ENCODE measurements at regions not wholly inside any gene's neighbourhood (a gene's known extent, or its start where the extent isn't known, plus 50 kb on each side); places are given as distances from the start of the nearest gene placed in this dataset.

DNA sequence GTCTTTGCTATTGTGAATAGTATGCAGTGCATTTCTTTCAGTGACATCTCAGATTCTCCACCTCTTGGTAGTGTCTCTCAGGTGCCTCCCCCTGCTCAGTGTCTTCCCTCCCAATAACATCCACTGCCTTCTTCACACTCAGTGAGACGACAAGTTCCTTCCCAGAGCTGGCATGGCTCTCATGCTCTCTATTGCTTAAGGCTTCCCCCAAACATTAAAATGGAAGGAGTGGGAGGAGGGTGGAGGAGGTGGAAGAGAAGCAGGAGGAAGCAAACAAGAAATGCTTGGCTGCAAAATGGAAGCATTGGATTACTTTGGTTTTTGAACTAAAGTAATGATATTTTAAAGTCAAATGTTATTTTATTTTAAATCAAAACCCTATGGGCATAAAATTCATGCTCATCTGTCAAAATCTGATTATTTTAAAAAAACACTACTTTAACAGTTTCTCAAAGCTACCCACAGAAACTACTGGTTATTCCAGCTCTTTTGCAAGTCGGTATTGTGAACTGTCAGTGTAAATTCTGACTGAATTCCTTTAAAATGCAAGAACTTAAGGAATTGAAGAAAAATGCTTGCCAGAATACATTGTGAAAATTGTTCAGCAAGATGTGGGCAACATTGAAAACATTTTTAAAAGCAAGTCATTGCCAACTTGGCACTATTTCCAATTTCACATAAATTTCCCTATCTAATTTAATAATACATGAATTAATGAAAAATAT is 727.6 kb upstream of the ARGLU1 start:
- no peak for DNase-seq

DNA sequence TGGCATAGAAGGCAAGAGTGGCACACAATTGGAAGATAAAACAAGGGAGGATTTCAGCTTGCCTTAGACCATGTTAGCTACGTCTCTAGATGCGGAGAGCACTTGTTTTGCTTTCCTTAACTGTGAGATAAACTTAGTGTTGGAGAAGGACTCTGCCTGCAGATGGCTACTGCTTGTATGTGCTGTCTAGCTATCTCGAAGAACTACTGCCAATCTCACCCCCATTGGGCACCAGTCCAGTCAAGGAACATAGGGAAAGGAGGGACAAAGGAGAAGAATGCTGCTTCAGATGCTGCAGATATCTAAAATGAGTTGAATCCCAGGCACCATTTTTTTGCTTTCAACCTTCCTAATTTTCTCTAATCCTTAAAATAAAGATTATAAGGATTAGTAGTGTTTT is 726.0 kb upstream of the ARGLU1 start:
- no peak for DNase-seq

DNA sequence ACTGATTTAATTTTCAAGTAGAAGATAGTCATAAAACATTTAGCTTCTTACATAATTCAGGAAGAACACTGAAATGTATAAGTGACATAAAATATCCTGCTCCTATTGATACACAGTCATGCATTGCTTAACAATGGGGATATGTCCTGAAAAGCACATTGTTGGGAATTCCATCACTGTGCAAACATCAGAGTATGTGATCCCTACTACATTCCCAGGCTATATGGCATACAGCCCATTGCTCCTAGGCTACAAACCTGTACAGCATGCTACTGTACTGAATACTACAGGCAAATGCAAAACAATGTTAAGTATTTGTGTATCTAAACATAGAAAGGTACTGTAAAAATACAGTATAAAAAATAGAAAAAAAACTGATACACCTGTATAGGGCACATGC is 723.9 kb upstream of the ARGLU1 start:
- DNase-seq: no peak

DNA sequence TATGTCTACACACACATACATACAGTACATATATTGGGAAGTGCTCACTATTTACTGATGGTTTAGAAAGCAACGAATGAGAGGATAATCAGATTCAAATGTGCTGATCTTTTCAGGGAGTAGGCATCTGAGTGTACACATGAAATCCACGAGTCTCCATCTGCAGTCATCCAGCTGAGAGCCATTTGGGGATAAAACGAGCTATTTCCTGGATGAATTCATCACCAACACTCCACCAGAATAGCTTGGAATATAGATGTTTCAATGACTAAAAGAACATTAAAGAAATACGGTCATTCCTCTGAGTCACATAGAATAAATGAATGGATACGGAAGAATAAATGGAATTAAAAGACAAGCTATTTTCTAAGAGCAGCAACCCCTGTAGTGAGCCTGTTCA is 721.6 kb upstream of the ARGLU1 start:
- DNase-seq: no peak

DNA sequence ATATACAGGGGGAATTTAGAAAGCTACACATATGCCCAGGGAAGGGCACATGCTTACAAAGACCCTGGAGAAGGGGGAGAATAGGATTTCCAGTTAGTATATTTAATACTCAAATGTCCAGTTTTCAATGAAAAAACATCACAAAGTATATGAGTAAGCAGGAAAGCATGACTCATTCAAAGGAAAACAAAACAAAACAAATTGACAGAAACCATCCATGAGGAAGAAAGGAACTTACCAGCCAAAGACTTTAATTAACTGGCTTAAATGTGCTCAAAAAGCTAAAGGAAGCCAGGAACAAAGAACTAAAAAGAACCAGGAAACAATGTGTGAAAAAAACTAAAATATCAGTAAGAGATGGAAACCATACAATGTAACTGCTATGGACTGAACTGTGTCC is 716.2 kb upstream of the ARGLU1 start:
- no peak for DNase-seq

DNA sequence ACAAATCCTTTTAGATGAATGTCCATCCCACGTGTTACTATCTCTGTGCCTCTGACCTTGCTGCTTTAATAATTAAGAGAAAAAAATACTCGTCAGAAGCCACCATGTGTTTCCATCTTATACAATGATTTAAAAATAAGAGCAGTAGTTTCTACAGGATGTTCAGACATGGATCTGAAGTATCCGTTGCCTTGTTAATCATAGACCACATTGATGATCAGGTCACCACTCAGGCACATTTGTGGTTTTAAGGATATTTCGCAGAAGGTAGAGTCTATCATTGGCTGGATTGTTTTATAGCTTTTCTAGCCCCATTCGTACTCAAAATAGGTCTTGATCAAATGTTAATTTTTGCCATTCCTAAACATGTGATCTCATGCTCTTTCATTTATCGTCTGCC is 710.0 kb upstream of the ARGLU1 start:
- no peak for DNase-seq

DNA sequence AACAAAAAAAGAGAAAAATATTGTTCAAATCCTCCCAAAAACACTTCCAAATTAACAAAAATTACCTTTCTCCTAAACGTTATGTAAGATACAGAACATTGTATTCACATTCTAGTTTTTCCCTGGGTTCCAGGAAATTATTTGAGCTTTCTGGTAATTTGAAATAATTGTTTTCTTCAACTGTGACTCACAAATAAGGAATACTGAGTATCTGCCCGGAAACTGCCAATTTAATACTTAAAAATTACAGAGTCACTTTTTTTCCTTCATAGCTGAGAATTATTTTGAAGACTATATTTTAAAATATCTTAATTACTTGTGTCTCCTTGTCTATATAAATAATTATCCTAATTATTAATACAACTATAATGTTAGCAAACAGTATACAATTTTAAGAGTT is 709.0 kb upstream of the ARGLU1 start:
- no peak for DNase-seq

DNA sequence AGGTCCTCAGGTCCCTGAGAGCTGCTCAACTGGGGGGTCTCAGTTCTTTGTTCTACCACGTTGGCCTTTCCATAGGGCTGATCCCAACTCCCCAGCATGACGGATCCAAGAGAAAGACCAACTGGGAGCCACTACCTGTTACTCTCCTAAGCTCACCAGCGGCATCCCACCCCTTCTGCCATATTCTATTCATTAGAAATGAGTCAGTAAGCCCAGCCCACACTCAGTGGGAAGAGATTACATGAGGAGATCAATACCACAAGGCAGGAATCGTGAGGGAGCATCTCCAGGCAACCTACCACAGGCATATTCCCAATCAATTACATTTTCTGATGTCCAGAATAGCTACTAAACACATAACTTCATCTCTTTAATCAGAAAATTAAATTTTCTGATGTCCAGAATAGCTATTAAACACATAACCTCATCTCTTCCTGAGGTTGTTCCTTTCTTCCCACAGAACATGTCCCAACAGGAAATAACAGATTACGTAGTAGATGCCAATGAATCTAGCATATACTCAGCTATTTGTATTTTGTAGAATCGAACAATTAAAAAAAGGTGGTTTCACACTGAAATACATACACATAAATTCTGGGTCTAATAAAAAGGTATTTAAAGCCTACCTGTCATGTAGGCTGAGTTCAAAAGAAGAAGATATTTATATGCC is 708.1 kb upstream of the ARGLU1 start:
- no peak for DNase-seq

DNA sequence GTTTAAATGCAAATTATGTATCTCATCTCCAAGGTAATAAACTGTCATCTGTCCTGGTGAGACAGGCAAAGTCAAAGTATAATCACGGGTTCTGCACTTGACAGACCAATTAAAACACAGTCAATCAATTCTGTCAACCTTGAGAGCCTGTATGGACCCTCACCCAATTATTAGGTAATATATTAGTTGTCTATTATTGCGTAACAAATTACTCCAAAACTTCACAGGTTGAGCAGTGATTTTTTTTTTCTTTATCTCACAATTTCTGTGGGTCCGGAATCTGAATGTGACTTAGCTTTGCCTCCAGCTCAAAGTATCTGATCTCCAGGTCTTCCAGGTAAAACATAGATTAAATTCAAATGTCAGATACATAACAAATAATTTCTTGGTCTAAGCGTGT is 707.4 kb upstream of the ARGLU1 start:
- no peak for DNase-seq

DNA sequence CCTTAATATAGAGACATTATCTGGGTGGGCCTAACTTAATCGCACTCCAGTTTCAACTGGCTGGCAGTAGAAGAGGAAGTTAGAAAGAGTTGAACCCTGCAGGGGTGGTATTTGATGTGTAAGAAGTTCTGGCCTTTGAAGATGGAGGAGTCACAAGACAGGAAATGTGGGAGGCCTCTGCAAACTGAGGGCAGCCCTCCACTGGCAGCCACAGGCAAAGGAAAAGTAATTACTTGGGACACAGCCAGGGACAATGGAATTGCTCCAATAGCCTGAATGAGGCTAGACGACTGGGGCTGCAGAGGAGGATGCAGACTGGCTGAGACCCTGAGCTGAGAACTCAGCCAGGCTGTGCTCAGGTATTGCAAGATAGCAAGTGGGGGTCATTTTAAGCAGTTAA is 703.3 kb upstream of the ARGLU1 start:
- no peak for DNase-seq

DNA sequence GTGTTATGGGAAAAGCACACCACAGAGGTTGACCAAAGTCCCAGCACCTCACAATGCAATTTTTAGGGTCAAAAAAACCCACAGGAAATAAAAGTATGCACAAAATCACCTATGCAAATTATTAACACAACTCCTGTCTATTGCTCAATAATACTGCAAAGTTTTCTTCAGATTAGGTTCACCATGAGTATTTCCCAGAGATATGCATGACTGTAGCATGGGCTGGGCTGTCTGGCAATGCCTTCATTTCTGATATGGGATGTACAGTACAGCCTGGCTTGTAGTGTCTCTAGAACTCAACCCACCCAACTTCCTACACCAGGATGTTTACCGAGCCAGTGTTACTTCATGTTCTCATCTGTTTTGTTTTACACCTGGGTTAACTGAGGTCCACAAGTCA is 698.7 kb upstream of the ARGLU1 start:
- DNase-seq: no peak

DNA sequence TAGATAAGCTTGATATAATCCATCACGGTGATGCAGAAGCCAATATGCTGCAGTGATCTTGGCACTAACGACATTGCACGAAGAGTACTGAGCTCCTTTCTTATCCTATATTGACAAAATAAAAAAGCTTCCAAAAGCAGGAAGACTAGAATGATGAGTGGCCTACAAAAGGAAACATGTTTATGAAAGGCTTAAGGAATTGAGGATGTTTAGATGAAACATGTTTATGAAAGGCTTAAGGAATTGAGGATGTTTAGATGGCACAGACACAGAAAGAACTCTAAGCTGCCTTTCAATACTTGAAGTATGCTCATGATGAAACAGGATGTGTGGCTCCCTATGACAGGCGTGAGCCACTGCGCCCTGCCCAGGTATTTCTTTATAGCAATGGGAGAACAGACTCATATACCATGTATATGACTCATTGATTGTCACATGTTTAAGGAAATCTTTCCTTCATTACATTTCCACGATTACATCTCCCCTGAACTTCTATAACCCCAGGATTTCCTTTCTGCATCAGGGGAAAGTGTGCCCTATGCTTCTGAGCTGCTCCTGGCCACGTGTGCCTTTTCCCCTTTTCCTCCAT is 690.8 kb upstream of the ARGLU1 start:
- DNase-seq: no peak

DNA sequence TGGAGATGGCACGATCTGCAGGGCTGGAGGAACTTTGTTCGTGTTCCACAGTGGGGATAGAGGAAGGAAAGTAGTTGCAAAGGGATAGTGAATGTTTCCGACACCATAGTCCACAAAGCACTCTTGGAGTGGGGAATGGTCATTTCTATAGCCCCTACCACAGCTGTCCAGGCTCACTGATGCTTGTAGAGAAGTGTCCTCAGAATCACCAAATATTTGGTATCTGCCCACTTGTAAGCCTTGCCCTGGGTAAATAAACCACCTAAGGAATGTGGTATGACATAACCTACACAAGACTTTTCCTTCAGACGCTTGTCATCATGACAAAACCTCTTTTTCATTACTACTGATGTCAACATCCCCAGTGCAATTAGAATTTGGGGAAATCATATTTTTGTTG is 686.5 kb upstream of the ARGLU1 start:
- no peak for DNase-seq

DNA sequence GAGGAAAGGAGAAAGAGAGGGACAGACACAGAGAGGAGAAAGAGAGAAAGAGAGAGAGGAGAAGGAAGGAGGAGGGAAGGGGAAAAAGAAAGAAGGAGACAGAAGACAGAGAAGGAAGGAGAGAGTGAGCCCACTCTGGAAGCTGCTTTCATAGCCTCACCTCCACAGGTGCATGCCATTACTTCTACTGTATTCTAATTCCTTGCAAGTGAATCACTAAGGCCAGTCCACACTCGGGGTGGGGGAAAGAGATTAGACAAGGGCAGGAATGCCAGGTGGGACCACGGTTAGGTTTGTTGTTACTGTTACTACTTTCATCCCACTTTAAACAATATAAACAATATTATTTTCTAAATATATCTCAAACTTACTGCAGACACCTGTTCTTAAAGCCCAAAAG is 684.5 kb upstream of the ARGLU1 start:
- no peak for DNase-seq

DNA sequence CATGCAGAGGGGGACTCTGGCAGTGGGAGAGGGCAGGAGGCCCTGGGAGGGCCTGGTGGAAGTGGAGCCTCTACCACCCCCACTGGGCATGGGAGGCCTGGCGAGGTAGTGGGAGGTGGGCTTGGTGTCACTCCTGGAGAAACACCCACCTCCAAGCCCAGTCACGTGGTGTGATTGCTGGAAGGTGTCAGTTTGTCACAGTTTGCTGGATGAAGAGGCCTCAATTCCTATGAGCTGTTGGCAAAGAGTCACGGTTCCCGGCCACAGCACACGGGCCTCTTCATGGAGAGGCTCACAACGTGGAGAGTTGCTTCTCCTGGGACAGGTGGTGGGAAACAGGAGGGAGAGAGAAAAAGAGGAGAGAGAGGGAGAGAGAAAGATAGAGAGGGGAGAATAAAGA is 684.1 kb upstream of the ARGLU1 start:
- no peak for DNase-seq

DNA sequence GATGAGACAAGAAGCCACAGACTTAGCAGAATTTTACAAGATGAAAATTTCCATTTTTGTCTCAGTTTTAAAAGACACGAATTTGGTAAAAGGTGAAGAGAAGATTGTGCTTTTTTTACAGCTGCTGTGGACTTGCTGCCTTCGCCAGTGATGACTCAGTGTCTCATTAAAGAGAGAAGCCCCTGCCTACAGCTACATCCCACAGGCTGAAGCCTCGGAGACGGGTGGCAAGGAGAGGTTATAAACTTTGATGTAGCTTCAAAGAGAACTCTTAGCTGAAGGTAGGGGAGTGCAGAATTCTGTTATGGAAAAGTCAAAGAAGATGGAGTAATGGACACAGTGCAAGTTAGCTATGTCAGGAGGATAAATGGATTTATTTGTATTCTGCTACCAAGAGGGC is 683.4 kb upstream of the ARGLU1 start:
- no peak for DNase-seq

DNA sequence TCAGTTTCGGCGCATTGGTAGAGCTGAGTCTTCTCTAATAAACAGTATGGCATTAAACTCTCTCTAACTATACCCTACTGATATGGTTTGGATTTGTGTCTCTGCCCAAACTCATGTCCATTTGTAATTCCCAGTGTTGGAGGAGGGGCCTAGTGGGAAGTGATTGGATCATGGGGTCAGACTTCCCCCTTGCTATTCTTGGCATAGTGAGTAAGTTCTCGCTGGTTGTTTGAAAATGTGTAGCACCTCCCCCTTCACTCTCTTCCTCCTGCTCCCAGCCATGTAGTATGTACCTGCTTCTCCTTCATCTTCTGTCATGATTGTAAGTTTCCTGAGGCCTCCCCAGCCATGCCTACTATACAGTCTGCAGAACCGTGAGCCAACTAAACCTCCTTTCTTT is 682.7 kb upstream of the ARGLU1 start:
- no peak for DNase-seq

DNA sequence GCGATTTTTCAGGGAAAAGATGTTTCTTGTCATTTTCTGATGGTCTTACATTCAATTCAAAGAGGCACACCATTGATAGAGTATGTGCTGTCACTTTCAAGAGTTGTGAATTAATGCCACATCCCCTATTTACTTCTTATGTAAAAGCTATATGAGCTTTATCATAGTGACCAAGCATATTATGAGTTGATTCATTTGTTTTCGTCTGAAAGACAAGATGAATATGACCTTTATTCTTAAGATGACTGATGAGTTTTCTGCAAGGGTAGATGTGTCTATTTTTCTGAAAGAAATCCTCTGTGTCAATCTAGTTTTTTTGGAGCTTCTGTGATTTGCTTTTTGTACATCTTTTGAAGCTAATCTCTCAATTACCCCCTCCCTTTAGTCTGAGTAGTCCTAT is 676.3 kb upstream of the ARGLU1 start:
- DNase-seq: no peak

DNA sequence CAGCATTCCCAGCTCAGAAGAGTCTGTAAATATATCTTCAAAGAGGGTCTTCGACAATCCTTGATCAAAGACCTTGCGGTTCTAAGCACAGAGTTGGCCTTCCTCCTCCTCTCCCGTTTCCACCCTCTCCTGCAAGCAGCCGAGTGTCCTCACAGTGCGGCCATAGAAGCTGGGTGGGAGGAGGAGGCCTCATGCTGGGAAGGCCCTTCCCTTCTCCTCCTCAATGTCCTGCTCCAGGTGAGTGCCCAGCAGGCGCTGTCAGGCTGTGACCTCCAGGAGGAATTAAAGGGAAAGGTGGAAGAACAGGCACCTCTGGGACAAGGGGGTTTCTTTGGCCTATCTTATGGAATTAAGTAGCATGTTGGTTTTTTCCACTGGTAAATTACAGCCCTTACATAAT is 674.2 kb upstream of the ARGLU1 start:
- DNase-seq: no peak

DNA sequence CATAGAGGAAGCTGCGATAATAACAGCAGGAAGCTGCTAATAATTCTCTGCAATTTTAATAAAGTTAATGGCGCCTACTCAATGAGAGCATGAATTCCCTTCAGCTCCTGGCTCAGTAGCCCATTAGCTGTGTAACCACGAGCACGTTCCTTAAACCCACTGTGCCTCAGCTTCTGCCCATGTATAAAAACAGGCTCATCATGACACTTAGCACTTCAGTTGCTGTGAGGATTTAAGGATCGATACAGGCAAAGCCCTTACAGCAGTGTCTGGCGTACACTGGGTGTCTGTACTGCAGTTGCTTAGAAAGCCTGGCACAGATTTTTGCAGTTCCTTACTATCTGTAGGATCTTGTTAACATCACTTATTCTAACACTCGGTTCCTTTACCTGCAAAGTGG is 673.4 kb upstream of the ARGLU1 start:
- no peak for DNase-seq

DNA sequence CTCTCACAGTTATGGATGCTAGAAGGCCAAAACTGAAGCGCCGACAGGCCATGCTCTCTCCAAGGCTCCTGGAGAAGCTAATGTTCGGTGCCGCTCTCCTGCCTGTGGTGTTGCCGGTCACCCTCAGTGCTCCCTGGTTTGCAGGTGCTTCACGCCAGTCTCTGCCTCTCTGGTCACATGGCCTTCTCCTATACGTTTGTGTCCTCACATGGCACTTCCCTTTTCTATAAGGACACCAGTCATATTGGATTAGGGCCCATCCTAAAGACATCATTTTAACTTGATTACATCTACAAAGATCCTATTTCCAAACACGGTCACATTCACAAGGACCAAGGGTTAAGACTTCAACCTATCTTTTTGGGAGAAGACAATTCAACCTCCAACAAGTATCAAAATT is 671.3 kb upstream of the ARGLU1 start:
- no peak for DNase-seq

DNA sequence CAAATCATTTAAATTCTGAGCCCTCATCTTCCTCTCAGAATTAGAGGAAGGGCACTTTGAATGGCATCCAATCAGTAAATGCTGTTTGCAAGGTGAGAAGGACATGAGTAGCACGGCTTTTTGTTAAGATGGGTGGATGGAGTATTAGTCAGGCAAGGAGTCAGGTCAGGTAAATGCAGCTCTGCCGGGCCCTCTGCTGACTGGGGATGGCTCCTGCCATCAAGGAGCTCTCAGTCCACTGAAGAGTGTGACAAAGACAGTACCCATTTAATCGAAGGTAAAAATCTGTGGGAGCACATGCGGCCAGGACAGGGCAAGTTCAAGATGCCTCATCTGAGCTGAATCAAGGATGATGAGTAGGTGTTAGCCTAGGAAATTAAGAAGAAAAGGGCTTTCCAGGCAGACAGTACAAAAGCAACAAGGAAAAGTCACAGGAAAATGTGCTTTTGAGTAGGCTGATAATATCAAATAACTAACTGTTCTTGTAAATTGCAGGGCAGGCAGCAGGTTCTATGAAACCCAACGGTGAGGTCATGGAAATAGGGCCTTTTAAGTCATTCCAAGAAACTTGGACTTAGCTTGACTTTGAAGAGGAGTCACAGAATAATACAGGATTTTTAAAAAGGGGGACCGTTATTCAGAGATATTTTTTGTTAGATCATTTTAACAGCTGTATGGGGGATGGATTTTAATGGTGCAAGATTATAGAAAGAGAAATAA is 670.5 kb upstream of the ARGLU1 start:
- DNase-seq: no peak

DNA sequence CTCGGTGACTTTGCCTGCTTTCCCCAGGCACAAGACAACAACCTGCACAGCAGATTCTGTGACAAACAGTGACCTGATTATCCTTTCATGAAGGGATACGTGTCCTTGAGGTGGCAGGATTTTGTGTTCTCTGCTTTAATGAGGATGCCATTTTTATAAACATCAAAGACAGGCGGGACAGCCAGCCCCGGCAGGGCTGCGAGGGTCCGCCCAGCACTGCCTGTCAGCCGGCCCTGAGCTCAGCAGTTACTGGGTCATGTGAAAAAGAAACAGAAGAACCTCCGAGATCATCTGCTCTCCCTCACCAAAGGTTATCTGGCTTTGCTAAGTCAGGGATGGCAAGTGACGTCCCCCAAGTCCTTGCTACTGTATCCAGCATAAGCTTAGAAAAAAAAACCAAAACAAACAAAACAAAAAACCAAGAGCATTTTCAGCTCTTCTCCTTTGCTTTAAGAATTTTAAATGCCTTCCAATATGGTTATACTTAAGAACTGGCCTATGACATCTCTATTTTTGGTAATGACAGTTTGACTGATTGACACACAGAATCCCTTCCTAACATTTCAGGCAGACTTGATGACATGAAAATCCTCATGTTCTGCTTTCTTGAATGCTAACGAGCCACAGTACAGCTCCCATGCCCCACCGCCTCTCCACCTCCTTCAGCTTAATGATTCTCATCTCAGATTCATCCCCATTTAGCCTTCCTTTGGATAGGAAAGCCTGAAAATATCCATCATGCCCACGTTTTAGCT is 666.6 kb upstream of the ARGLU1 start:
- DNase-seq: no peak

Measured in activated CD8-positive, alpha-beta memory T cell treated with anti-CD3 and anti-CD28 coated beads, Interleukin-2, amount 50 U/mL, for 48 hours (primary cell).